ENCODE measurements at regions not wholly inside any gene's neighbourhood (a gene's known extent, or its start where the extent isn't known, plus 50 kb on each side); places are given as distances from the start of the nearest gene placed in this dataset.

GRCh38 chrX:78378476-78379115 is 51.2 kb upstream of the CYSLTR1 start:
- H3K4me1 ChIP-seq (ENCODE audit: low read depth): no peaks in the 10 kb centered on the region

More at GRCh38 chrX:78378476-78379115, 51.2 kb upstream of the CYSLTR1 start:
- Histone ChIP-seq H3K4me3 (no peak overlapping the region), H3K9me3 (ENCODE audit: low read depth) (no peaks in the 10 kb centered on the region), H3K27me3 (no peaks in the 10 kb centered on the region), H3K36me3 (no peaks in the 10 kb centered on the region), H3K27ac (no peak overlapping the region)
- TF ChIP-seq CTCF (IDR thresholded peaks at IDR 0.05; ENCODE audit: low read depth, low read length): no peak
- peak in 1 of 2 donors; percentile 3 for DNase-seq (ENCODE audit: low read depth in 1 of 2, low spot score in 1 of 2)
